ENCODE measurements at regions not wholly inside any gene's neighbourhood (a gene's known extent, or its start where the extent isn't known, plus 50 kb on each side); places are given as distances from the start of the nearest gene placed in this dataset.

DNA sequence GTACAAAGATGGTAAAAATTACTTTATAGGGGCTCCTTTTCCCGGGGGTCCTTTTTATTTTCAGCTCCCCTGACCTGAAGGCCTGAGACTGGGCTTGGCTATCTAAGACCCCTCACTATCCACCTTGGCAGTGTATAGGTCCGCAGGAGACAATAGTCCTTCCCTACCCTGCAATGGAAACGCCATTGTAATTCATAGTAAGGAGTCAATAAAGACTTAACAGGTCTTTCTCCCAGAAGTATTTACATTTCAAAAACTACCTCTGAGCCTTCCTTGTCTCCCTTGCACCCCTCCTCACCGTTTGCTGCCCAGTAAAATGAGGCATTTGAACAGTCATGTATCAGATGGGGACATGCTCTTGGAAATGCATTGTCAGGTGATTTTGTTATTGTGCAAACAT, 401.2 kb upstream of the CNKSR2 start:
- Histone ChIP-seq H3K9me3 (no peaks in the 10 kb centered on the region), H3K27me3 (no peaks in the 10 kb centered on the region), H3K27ac (no peak overlapping the region), H3K36me3 (no peaks in the 10 kb centered on the region), H3K4me3 (no peak overlapping the region), H3K4me1 (no peaks in the 10 kb centered on the region)
- TF ChIP-seq POLR2A (IDR thresholded peaks at IDR 0.05): no peak
- TF ChIP-seq EP300 (IDR thresholded peaks at IDR 0.05): no peak
- TF ChIP-seq, protein P1, sequence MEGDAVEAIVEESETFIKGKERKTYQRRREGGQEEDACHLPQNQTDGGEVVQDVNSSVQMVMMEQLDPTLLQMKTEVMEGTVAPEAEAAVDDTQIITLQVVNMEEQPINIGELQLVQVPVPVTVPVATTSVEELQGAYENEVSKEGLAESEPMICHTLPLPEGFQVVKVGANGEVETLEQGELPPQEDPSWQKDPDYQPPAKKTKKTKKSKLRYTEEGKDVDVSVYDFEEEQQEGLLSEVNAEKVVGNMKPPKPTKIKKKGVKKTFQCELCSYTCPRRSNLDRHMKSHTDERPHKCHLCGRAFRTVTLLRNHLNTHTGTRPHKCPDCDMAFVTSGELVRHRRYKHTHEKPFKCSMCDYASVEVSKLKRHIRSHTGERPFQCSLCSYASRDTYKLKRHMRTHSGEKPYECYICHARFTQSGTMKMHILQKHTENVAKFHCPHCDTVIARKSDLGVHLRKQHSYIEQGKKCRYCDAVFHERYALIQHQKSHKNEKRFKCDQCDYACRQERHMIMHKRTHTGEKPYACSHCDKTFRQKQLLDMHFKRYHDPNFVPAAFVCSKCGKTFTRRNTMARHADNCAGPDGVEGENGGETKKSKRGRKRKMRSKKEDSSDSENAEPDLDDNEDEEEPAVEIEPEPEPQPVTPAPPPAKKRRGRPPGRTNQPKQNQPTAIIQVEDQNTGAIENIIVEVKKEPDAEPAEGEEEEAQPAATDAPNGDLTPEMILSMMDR (IDR thresholded peaks at IDR 0.05): no peak
- TF ChIP-seq POLR2AphosphoS5 (IDR thresholded peaks at IDR 0.05): no peak
- WGBS, 2 donors (ENCODE audit: low coverage in 1 of 2): 20% methylated on average over 3 of the region's 4 CpGs; no CpG with 5 or more reads in 1 of the 2 donors
- no peak for ATAC-seq

- Histone ChIP-seq H3K27me3 (no peaks in the 10 kb centered on the region), H3K27ac (no peak overlapping the region), H3K4me3 (no peak overlapping the region), H3K4me1 (no peaks in the 10 kb centered on the region), H3K36me3 (no peaks in the 10 kb centered on the region), H3K9me3 (no peaks in the 10 kb centered on the region)
- 84 to 88% methylated on average over 2 to 4 of the region's 4 CpGs for WGBS, 2 donors (ENCODE audit: low coverage in 1 of 2)
- no peak for ATAC-seq
- TF ChIP-seq EP300 (IDR thresholded peaks at IDR 0.05) (no peak), POLR2A (IDR thresholded peaks at IDR 0.05) (no peak), POLR2AphosphoS5 (IDR thresholded peaks at IDR 0.05) (no peak)
- TF ChIP-seq, protein P1 (IDR thresholded peaks at IDR 0.05): no peak
Observed at GRCh38 chrX:20971250-20971649, 403.0 kb upstream of the CNKSR2 start.

- H3K9me3 ChIP-seq: no peaks in the 10 kb centered on the region
- TF ChIP-seq POLR2A (IDR thresholded peaks at IDR 0.05): no peak
- TF ChIP-seq, protein P1 (IDR thresholded peaks at IDR 0.05): no peak
- no peak for TF ChIP-seq POLR2AphosphoS5 (IDR thresholded peaks at IDR 0.05)
- no peak for TF ChIP-seq EP300 (IDR thresholded peaks at IDR 0.05)
- H3K4me1 ChIP-seq: no peaks in the 10 kb centered on the region
- no peak for ATAC-seq
- no peak overlapping the region for H3K4me3 ChIP-seq
- 50 to 57% methylated on average over 1 of the region's 1 CpG for WGBS, 2 donors (ENCODE audit: low coverage in 1 of 2)
- no peaks in the 10 kb centered on the region for H3K36me3 ChIP-seq
- no peak overlapping the region for H3K27ac ChIP-seq
- H3K27me3 ChIP-seq: no peaks in the 10 kb centered on the region
Observed at GRCh38 chrX:20969565-20969964, 404.7 kb upstream of the CNKSR2 start.

DNA sequence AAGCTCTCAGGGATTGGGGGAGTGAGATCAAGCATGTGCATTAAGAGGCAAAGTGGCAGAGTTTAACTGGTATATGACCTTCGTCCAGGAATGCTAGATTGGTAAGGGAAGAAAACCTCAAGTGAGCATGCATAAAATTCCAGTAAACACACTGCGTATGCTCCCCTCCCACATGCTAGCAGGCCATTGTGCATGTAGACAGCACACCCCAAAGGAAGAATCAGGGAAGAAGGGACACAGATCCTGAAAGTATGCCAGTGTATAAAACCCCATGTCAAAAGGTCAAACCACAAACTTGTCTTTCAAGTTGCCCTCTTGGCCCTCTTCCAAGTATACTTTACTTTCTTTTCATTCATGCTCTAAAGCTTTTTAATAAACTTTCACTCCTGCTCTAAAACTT, 405.2 kb upstream of the CNKSR2 start:
- TF ChIP-seq EP300 (IDR thresholded peaks at IDR 0.05) (no peak), POLR2AphosphoS5 (IDR thresholded peaks at IDR 0.05) (no peak), POLR2A (IDR thresholded peaks at IDR 0.05) (no peak)
- TF ChIP-seq, protein P1 (IDR thresholded peaks at IDR 0.05): no peak
- Histone ChIP-seq H3K9me3 (no peaks in the 10 kb centered on the region), H3K4me3 (no peak overlapping the region), H3K27ac (no peak overlapping the region), H3K27me3 (no peaks in the 10 kb centered on the region), H3K4me1 (no peaks in the 10 kb centered on the region), H3K36me3 (no peaks in the 10 kb centered on the region)
- ATAC-seq: no peak
- WGBS, 2 donors (ENCODE audit: low coverage in 1 of 2): 60 to 73% methylated on average over 2 of the region's 2 CpGs

DNA sequence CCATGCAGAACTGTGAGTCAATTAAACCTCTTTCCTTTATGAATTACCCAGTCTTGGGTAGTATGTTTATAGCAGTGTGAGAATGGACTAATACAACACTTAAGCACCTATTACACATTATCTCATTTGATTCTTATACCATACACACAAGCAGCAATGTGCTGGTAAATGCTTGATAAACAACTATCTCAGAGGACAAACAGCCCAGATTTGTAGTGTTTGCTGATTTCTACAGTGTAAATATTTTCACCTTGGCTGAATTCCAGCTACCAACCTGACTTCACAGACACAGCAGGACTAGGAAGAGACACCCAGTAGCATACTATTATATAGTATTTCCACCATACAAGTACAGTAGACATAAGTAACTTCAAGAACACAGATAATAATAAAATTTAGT, 406.5 kb upstream of the CNKSR2 start:
- Histone ChIP-seq H3K27ac (no peak overlapping the region), H3K9me3 (no peaks in the 10 kb centered on the region), H3K4me3 (no peak overlapping the region), H3K4me1 (no peaks in the 10 kb centered on the region), H3K36me3 (no peaks in the 10 kb centered on the region), H3K27me3 (no peaks in the 10 kb centered on the region)
- TF ChIP-seq POLR2AphosphoS5 (IDR thresholded peaks at IDR 0.05): no peak
- TF ChIP-seq, protein P1 (IDR thresholded peaks at IDR 0.05): no peak
- no peak for TF ChIP-seq EP300 (IDR thresholded peaks at IDR 0.05)
- TF ChIP-seq POLR2A (IDR thresholded peaks at IDR 0.05): no peak
- ATAC-seq: no peak

All from gastroesophageal sphincter (tissue), 4 donors.